Transverse colon (tissue), 3 donors: ENCODE measurements at regions not wholly inside any gene's neighbourhood (a gene's known extent, or its start where the extent isn't known, plus 50 kb on each side); places are given as distances from the start of the nearest gene placed in this dataset.

Experiments used
- EP300 ChIP-seq: sonication (generic); formaldehyde crosslinking; IDR thresholded peaks from one replicate; pipeline ENCODE4 v1.6.1; 2017; ENCODE audit warnings: antibody characterized with exemption, low read depth
- POLR2A ChIP-seq: fragments of 450-650 bp; IDR thresholded peaks from one replicate; pipeline ENCODE4 v1.6.1; 2016; ENCODE audit warnings: antibody characterized with exemption, mild to moderate bottlenecking, moderate library complexity
- TF ChIP-seq, protein P1 (sequence below), 5 experiments: fragments of 200-600 bp in 3 of 5; fragments of 450-650 bp in 2 of 5; sonication (generic) in 3 of 5; IDR thresholded peaks; 1 replicate in 2 of 5; 2 replicates in 3 of 5; pipeline ENCODE4 v1.5.1; 2016 to 2017; ENCODE audit warnings: antibody characterized with exemption in 5 of 5, inconsistent platforms in 3 of 5, mild to moderate bottlenecking in 2 of 5, moderate library complexity in 1 of 5

DNA sequence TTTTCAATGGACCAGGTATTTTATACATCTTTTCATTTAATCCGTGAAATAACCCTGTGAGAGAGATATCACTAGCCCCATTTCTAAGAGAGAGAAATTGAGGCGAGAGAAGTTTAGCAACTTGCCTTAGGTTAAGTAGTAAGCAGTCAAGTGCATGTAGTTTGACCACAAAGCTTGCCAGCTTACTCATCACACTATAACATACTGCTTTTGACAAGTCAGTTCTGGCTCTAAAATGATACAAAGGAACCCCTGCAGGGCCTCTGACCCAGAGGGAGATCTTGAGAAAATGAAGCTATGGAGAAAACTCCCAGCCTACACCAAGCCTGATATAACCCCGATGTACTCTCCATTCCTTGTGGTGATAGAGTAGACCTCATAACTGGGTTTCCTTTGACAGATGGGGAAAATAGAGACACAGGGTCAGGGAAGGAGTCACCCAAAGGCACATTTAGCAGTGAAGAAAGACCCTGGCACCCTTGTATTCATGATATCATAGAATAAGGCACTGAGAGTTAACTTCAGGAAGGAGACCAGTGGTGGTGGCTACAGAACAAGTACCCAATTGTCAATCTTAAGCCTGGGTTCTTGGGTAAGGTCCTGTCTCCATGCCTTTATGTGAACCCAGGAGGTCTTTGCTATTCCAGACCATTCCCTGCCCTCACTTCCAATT, 60.2 kb upstream of the MSN start:
- TF ChIP-seq, protein P1, sequence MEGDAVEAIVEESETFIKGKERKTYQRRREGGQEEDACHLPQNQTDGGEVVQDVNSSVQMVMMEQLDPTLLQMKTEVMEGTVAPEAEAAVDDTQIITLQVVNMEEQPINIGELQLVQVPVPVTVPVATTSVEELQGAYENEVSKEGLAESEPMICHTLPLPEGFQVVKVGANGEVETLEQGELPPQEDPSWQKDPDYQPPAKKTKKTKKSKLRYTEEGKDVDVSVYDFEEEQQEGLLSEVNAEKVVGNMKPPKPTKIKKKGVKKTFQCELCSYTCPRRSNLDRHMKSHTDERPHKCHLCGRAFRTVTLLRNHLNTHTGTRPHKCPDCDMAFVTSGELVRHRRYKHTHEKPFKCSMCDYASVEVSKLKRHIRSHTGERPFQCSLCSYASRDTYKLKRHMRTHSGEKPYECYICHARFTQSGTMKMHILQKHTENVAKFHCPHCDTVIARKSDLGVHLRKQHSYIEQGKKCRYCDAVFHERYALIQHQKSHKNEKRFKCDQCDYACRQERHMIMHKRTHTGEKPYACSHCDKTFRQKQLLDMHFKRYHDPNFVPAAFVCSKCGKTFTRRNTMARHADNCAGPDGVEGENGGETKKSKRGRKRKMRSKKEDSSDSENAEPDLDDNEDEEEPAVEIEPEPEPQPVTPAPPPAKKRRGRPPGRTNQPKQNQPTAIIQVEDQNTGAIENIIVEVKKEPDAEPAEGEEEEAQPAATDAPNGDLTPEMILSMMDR (IDR thresholded peaks at IDR 0.05), result no peak
- TF ChIP-seq POLR2A, result no peak
- no peak for TF ChIP-seq EP300
